OCI-LY1 (cell line): ENCODE measurements at regions not wholly inside any gene's neighbourhood (a gene's known extent, or its start where the extent isn't known, plus 50 kb on each side); places are given as distances from the start of the nearest gene placed in this dataset.

Source experiments
- H2AFZ ChIP-seq: fragments of 200-600 bp; sonication (generic), shearing (Covaris generic); 2 replicates; pipeline ENCODE4 v1.6.0; 2014; ENCODE audit warnings: antibody characterized with exemption, mild to moderate bottlenecking, low read length
- H3F3A ChIP-seq: fragments of 200-600 bp; sonication (generic), shearing (Covaris generic); 2 replicates; pipeline ENCODE4 v1.6.0; 2014; ENCODE audit warnings: mild to moderate bottlenecking, antibody characterized with exemption, low read length, moderate library complexity; ENCODE audit not compliant: insufficient read depth
- H3K27ac ChIP-seq: fragments of 200-600 bp; sonication (generic); 2 replicates; pipeline ENCODE4 v1.5.1; 2014; ENCODE audit warnings: low read length, mixed run types, mild to moderate bottlenecking, low read depth; ENCODE audit not compliant: poor library complexity, severe bottlenecking
- H3K27me3 ChIP-seq: fragments of 200-600 bp; sonication (generic); 2 replicates; pipeline ENCODE4 v1.6.0; 2014; ENCODE audit warnings: antibody characterized with exemption, mild to moderate bottlenecking, low read length, moderate library complexity; ENCODE audit not compliant: insufficient read depth
- H3K36me3 ChIP-seq: fragments of 200-600 bp; sonication (generic); 2 replicates; pipeline ENCODE4 v1.6.1; 2014; ENCODE audit warnings: mild to moderate bottlenecking, antibody characterized with exemption, low read length, moderate library complexity, mixed read lengths; ENCODE audit not compliant: insufficient read depth
- H3K4me1 ChIP-seq: fragments of 200-600 bp; sonication (generic); 2 replicates; pipeline ENCODE4 v1.5.1; 2014; ENCODE audit warnings: mild to moderate bottlenecking, low read length, moderate library complexity; ENCODE audit not compliant: insufficient read depth, severe bottlenecking
- H3K4me2 ChIP-seq: fragments of 200-600 bp; sonication (generic), shearing (Covaris generic); 2 replicates; pipeline ENCODE4 v1.6.1; 2014; ENCODE audit warnings: low read length
- H3K4me3 ChIP-seq: fragments of 200-600 bp; sonication (generic); 2 replicates; pipeline ENCODE4 v1.5.1; 2014; ENCODE audit warnings: low read length, low read depth, mild to moderate bottlenecking, mixed read lengths; ENCODE audit not compliant: poor library complexity, severe bottlenecking
- H3K79me2 ChIP-seq: fragments of 200-600 bp; shearing (Covaris generic); 2 replicates; pipeline ENCODE4 v1.6.1; 2016; ENCODE audit warnings: mixed run types, low read length, mixed read lengths; ENCODE audit not compliant: insufficient read depth
- H3K9ac ChIP-seq: fragments of 200-600 bp; sonication (generic), shearing (Covaris generic); 2 replicates; pipeline ENCODE4 v1.6.1; 2014; ENCODE audit warnings: mild to moderate bottlenecking, low read length, mixed read lengths
- H3K9me2 ChIP-seq: fragments of 200-600 bp; sonication (generic), shearing (Covaris generic); 2 replicates; pipeline ENCODE4 v1.6.1; 2014; ENCODE audit warnings: low read depth, mild to moderate bottlenecking, low read length, mixed read lengths
- H3K9me3 ChIP-seq: fragments of 200-600 bp; shearing (Covaris generic); 2 replicates; pipeline ENCODE4 v1.6.1; 2014; ENCODE audit warnings: low read length, mixed read lengths
- H4K20me1 ChIP-seq: fragments of 200-600 bp; sonication (generic), shearing (Covaris generic); 2 replicates; pipeline ENCODE4 v1.6.0; 2016; ENCODE audit warnings: mild to moderate bottlenecking, low read length; ENCODE audit not compliant: insufficient read depth
- CTCF ChIP-seq: fragments of 200-600 bp; sonication (generic), shearing (Covaris generic); IDR thresholded peaks from 2 replicates; pipeline ENCODE4 v1.5.1; 2017; ENCODE audit warnings: mild to moderate bottlenecking, antibody characterized with exemption, low read length, moderate library complexity, mixed read lengths
- EZH2 ChIP-seq: fragments of 200-600 bp; sonication (generic), shearing (Covaris generic); IDR thresholded peaks from 2 replicates; pipeline ENCODE4 v1.8.0; 2017; ENCODE audit warnings: borderline replicate concordance, mixed run types, mild to moderate bottlenecking, antibody characterized with exemption, low read length, moderate library complexity, mixed read lengths

GRCh38 chr10:55750458-55750857, 610.6 kb downstream of the ZWINT start:
- no peaks in the 10 kb centered on the region for H3K4me1 ChIP-seq
- H3K9ac ChIP-seq = no peak overlapping the region
- no peaks in the 10 kb centered on the region for H3K9me2 ChIP-seq
- TF ChIP-seq EZH2 (no peak), CTCF (no peak)
- no peaks in the 10 kb centered on the region for H3K79me2 ChIP-seq
- H3K4me2 ChIP-seq = no peak overlapping the region
- H3K27ac ChIP-seq = no peak overlapping the region
- H3K4me3 ChIP-seq = no peak overlapping the region
- H3K27me3 ChIP-seq = no peaks in the 10 kb centered on the region
- H4K20me1 ChIP-seq = no peaks in the 10 kb centered on the region
- H2AFZ ChIP-seq = no peak overlapping the region
- H3F3A ChIP-seq = no peaks in the 10 kb centered on the region
- no peaks in the 10 kb centered on the region for H3K9me3 ChIP-seq
- H3K36me3 ChIP-seq = no peaks in the 10 kb centered on the region

DNA sequence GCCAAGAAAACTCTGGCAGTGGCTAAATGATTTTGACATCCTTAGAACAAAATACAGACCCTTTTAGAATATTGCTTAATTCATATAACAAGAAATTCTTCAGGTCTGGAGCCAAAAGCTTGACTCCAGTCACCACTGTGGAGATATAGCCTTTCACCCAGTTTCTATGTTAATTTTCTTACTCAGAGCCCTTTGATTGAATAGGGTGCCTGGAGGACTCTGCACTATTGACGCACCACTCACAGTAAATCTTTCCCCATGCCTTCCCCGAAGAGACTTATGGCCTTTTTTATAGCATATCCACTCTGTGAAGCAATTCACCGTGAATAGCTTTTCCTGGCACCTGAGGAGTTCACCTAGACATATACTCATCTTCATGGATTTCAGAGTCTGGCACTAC, 613.8 kb downstream of the ZWINT start:
- H3K36me3 ChIP-seq = no peaks in the 10 kb centered on the region
- no peak overlapping the region for H3K27ac ChIP-seq
- H3K79me2 ChIP-seq = no peaks in the 10 kb centered on the region
- H3K4me3 ChIP-seq = no peak overlapping the region
- TF ChIP-seq EZH2 (no peak), CTCF (no peak)
- H3K4me2 ChIP-seq = no peak overlapping the region
- no peaks in the 10 kb centered on the region for H4K20me1 ChIP-seq
- H3F3A ChIP-seq = no peaks in the 10 kb centered on the region
- no peak overlapping the region for H2AFZ ChIP-seq
- H3K9ac ChIP-seq = no peak overlapping the region
- H3K4me1 ChIP-seq = no peaks in the 10 kb centered on the region
- H3K9me3 ChIP-seq = no peaks in the 10 kb centered on the region
- no peaks in the 10 kb centered on the region for H3K27me3 ChIP-seq
- no peaks in the 10 kb centered on the region for H3K9me2 ChIP-seq

- Histone ChIP-seq H3K9ac (no peak overlapping the region), H3K27ac (no peak overlapping the region), H3K27me3 (no peaks in the 10 kb centered on the region), H3K36me3 (no peaks in the 10 kb centered on the region), H3K9me3 (no peaks in the 10 kb centered on the region), H2AFZ (no peak overlapping the region), H3K4me2 (no peak overlapping the region), H3F3A (no peaks in the 10 kb centered on the region), H3K79me2 (no peaks in the 10 kb centered on the region), H3K4me3 (no peak overlapping the region), H4K20me1 (no peaks in the 10 kb centered on the region), H3K4me1 (no peaks in the 10 kb centered on the region), H3K9me2 (no peaks in the 10 kb centered on the region)
- TF ChIP-seq CTCF (no peak), EZH2 (no peak)
Measured at GRCh38 chr10:55746002-55746401, 615.1 kb downstream of the ZWINT start.
